ENCODE measurements at regions not wholly inside any gene's neighbourhood (a gene's known extent, or its start where the extent isn't known, plus 50 kb on each side); places are given as distances from the start of the nearest gene placed in this dataset.

DNA sequence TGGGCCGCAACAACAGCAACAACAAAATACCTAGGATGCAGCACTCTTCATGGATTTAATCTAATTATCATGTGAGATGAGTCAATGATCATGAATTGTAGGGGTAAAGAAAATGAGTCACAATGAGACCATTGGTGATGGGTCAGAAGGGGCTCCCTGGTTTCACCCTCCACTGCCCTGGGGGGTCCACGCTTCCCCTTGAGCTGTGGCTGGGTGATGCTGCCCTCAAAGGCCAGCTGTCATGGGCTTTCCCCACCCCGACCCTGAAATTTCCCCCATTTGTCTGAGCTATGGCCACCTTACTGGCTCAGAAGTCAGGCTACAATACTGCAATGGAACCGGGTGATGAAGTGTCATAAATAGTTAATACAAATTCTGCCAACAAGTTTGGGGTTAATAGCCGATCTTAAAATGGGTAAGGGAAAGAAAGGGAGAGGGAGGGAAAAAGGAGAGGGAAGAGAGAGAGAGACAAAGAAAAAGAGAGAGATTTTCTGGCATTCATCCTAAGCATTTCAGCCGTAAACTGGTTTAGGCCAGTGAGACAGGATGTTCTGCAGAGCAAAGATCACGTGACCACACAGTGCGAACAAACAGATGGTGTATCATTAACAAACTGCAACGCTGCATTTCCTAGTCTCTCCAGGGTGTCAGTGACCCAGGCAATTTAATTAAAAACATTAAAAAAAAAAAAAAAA lies 143.4 kb upstream of the ERRFI1 start:
- Histone ChIP-seq H3K27me3 (ENCODE audit: control insufficient read depth in 1 of 2, insufficient read depth in 1 of 2, low read length in 2 of 2) (no peaks in the 10 kb centered on the region), H3K9ac (ENCODE audit: low read length) (peak overlapping the region; percentile 73), H3K18ac (ENCODE audit: low read depth in 1 of 2, low read length in 2 of 2) (peak overlapping the region; percentile 92 to 99), H2AK5ac (ENCODE audit: low read length, severe bottlenecking) (peak overlapping the region; percentile 54), H2AFZ (ENCODE audit: low read depth, low read length) (peak overlapping the region; percentile 6), H4K8ac (ENCODE audit: low read length) (peak overlapping the region; percentile 88), H3K14ac (ENCODE audit: low read length in 2 of 2) (peak overlapping the region in 1 of 2 experiments; percentile 9), H3K4ac (ENCODE audit: low read depth in 1 of 2, low read length in 2 of 2) (peak overlapping the region; percentile 69 to 79), H3K4me2 (ENCODE audit: low read length, poor library complexity, severe bottlenecking) (no peak overlapping the region), H3K4me3 (ENCODE audit: insufficient read depth in 1 of 2, low read depth in 1 of 2, low read length in 2 of 2) (no peak overlapping the region), H3K4me1 (ENCODE audit: control insufficient read depth, insufficient read depth, low read depth, low read length) (peaks cover 28% of the 10 kb centered on the region), H3K23ac (ENCODE audit: low read length in 2 of 2) (no peak overlapping the region), H2BK120ac (ENCODE audit: low read depth, low read length) (peak overlapping the region; percentile 93), H2BK15ac (ENCODE audit: low read depth, poor library complexity, severe bottlenecking) (peak overlapping the region; percentile 55), H3K36me3 (ENCODE audit: control insufficient read depth in 1 of 2, insufficient read depth in 2 of 2, low read depth in 1 of 2, low read length in 2 of 2) (no peaks in the 10 kb centered on the region), H4K91ac (ENCODE audit: low read length) (peak overlapping the region; percentile 93), H2BK5ac (ENCODE audit: low read depth, low read length, poor library complexity, severe bottlenecking) (peak overlapping the region; percentile 80), H3K79me1 (replicated peaks; ENCODE audit: low read length, poor library complexity, severe bottlenecking) (no peaks in the 10 kb centered on the region), H2BK12ac (ENCODE audit: low read length in 2 of 2) (peak overlapping the region; percentile 88 to 93), H3K9me3 (ENCODE audit: control insufficient read depth, low read length) (no peaks in the 10 kb centered on the region), H3K27ac (ENCODE audit: low read length, poor library complexity, severe bottlenecking) (peak overlapping the region; percentile 94)
- peak; percentile 79 for DNase-seq
- WGBS: 38% methylated on average over 8 of the region's 9 CpGs

DNA sequence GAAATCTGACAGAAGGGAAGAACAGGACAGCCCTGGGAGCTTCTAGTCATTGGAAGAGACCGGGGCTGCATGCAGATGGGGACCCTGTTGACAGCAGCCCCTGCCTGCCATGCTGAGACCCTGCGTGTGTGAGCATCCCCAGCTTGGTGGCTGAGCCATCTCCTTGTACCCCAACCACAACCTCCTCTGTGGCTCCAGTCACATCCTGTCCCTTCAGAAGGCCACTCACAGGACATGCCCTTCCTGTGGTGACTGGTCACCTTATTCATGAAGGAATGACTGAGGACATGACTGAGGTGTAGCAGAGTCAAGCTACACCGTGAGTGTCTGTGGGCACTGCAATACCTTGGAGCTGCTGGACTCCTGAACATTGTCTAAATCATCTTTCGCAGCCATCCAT lies 141.8 kb upstream of the ERRFI1 start:
- Histone ChIP-seq H4K91ac (ENCODE audit: low read length) (peak overlapping the region; percentile 77), H3K79me1 (replicated peaks; ENCODE audit: low read length, poor library complexity, severe bottlenecking) (no peaks in the 10 kb centered on the region), H3K27ac (ENCODE audit: low read length, poor library complexity, severe bottlenecking) (peak overlapping the region; percentile 58), H3K18ac (ENCODE audit: low read depth in 1 of 2, low read length in 2 of 2) (peak overlapping the region; percentile 74 to 86), H2BK120ac (ENCODE audit: low read depth, low read length) (no peak overlapping the region), H2AFZ (ENCODE audit: low read depth, low read length) (peak overlapping the region; percentile 37), H3K9me3 (ENCODE audit: control insufficient read depth, low read length) (no peaks in the 10 kb centered on the region), H3K14ac (ENCODE audit: low read length in 2 of 2) (peak overlapping the region in 1 of 2 experiments; percentile 68), H3K4me3 (ENCODE audit: insufficient read depth in 1 of 2, low read depth in 1 of 2, low read length in 2 of 2) (peak overlapping the region in 1 of 2 experiments; percentile 24), H2BK12ac (ENCODE audit: low read length in 2 of 2) (peak overlapping the region; percentile 81 to 99), H3K4ac (ENCODE audit: low read depth in 1 of 2, low read length in 2 of 2) (peak overlapping the region; percentile 20 to 65), H2BK15ac (ENCODE audit: low read depth, poor library complexity, severe bottlenecking) (peak overlapping the region; percentile 73), H3K9ac (ENCODE audit: low read length) (no peak overlapping the region), H3K27me3 (ENCODE audit: control insufficient read depth in 1 of 2, insufficient read depth in 1 of 2, low read length in 2 of 2) (no peaks in the 10 kb centered on the region), H4K8ac (ENCODE audit: low read length) (peak overlapping the region; percentile 70), H2BK5ac (ENCODE audit: low read depth, low read length, poor library complexity, severe bottlenecking) (peak overlapping the region; percentile 35), H3K23ac (ENCODE audit: low read length in 2 of 2) (no peak overlapping the region), H2AK5ac (ENCODE audit: low read length, severe bottlenecking) (peak overlapping the region; percentile 99), H3K36me3 (ENCODE audit: control insufficient read depth in 1 of 2, insufficient read depth in 2 of 2, low read depth in 1 of 2, low read length in 2 of 2) (no peaks in the 10 kb centered on the region), H3K4me1 (ENCODE audit: control insufficient read depth, insufficient read depth, low read depth, low read length) (peaks cover 24% of the 10 kb centered on the region), H3K4me2 (ENCODE audit: low read length, poor library complexity, severe bottlenecking) (no peak overlapping the region)
- 98% methylated on average over 4 of the region's 4 CpGs for WGBS
- no peak for DNase-seq

DNA sequence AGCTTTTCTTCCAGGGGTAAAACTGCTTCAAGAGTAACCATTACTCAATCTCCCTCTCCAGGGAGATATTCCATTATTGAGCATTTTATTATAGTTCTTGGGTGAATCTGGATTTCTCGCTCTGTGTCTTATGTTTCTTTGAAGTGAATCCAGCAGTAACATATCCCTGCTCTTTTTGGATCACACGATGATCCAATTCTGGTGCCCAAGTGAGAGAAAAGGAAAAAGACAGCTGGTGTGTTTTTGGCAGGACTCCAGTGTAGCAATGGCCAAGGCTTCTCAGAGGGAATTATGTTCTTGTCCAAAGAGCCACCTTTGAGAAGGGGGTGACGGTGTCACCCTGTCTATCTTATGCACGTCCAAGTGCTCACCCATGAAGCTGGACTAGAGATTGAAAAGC lies 140.3 kb upstream of the ERRFI1 start:
- no peak overlapping the region for H3K14ac ChIP-seq (ENCODE audit: low read length in 2 of 2)
- peak overlapping the region in 1 of 2 experiments; percentile 87 for H2BK12ac ChIP-seq (ENCODE audit: low read length in 2 of 2)

DNA sequence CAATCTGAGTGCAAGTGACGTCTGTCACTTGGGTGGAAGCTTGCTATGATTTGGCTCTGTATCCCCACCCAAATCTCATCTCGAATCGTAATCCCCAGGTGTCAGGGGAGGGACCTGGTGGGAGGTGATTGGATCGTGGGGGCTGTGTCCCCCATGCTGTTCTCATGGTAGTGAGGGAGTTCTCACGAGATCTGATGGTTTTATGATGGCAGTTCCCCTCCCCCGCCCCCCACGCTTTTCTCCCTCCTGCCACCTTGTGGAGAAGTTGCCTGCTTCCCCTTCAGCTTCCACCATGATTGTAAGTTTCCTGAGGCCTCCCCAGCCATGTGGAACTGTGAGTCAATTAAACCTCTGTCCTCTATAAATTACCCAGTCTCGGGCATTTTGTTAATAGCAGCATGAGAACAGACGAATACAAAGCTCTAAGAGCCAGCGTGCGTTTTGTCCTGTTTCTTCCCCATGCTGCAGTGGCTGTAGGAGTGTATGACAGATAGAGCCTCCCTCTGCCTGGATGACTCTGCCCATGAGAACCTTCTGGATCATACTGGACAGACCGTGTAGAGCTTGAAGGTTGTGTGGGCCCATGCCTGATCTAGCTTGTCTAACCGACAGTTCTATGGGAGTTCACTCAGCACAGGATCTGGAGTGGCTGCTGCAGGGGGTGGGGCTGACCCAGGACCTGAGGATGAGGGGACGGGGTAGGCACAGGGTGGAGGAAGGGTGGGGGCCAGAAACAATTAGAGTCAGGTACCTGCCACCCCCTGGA lies 139.7 kb upstream of the ERRFI1 start:
- H2BK15ac ChIP-seq (ENCODE audit: low read depth, poor library complexity, severe bottlenecking): peak overlapping the region; percentile 3
- no peak overlapping the region for H3K23ac ChIP-seq (ENCODE audit: low read length in 2 of 2)
- no peak for DNase-seq
- peak overlapping the region; percentile 83 for H4K8ac ChIP-seq (ENCODE audit: low read length)
- no peak overlapping the region for H3K4me2 ChIP-seq (ENCODE audit: low read length, poor library complexity, severe bottlenecking)
- H2BK5ac ChIP-seq (ENCODE audit: low read depth, low read length, poor library complexity, severe bottlenecking): no peak overlapping the region
- H3K27me3 ChIP-seq (ENCODE audit: control insufficient read depth in 1 of 2, insufficient read depth in 1 of 2, low read length in 2 of 2): no peaks in the 10 kb centered on the region
- H3K4ac ChIP-seq (ENCODE audit: low read depth in 1 of 2, low read length in 2 of 2): peak overlapping the region in 1 of 2 experiments; percentile 44
- no peaks in the 10 kb centered on the region for H3K36me3 ChIP-seq (ENCODE audit: control insufficient read depth in 1 of 2, insufficient read depth in 2 of 2, low read depth in 1 of 2, low read length in 2 of 2)
- peak overlapping the region; percentile 40 for H2AK5ac ChIP-seq (ENCODE audit: low read length, severe bottlenecking)
- WGBS: 92% methylated on average over 11 of the region's 14 CpGs
- no peak overlapping the region for H3K9ac ChIP-seq (ENCODE audit: low read length)
- peak overlapping the region; percentile 14 to 82 for H3K18ac ChIP-seq (ENCODE audit: low read depth in 1 of 2, low read length in 2 of 2)
- no peak overlapping the region for H2AFZ ChIP-seq (ENCODE audit: low read depth, low read length)
- H3K27ac ChIP-seq (ENCODE audit: low read length, poor library complexity, severe bottlenecking): no peak overlapping the region
- H2BK120ac ChIP-seq (ENCODE audit: low read depth, low read length): peak overlapping the region; percentile 39
- H3K4me3 ChIP-seq (ENCODE audit: insufficient read depth in 1 of 2, low read depth in 1 of 2, low read length in 2 of 2): no peak overlapping the region
- no peaks in the 10 kb centered on the region for H3K9me3 ChIP-seq (ENCODE audit: control insufficient read depth, low read length)
- H3K79me1 ChIP-seq (replicated peaks; ENCODE audit: low read length, poor library complexity, severe bottlenecking): no peaks in the 10 kb centered on the region
- peak overlapping the region; percentile 46 to 89 for H2BK12ac ChIP-seq (ENCODE audit: low read length in 2 of 2)
- no peak overlapping the region for H3K14ac ChIP-seq (ENCODE audit: low read length in 2 of 2)
- peak overlapping the region; percentile 52 for H4K91ac ChIP-seq (ENCODE audit: low read length)
- H3K4me1 ChIP-seq (ENCODE audit: control insufficient read depth, insufficient read depth, low read depth, low read length): peaks cover 24% of the 10 kb centered on the region

More for the DNA sequence above, 140.3 kb upstream of the ERRFI1 start:
- Histone ChIP-seq H4K91ac (ENCODE audit: low read length) (no peak overlapping the region), H3K4me1 (ENCODE audit: control insufficient read depth, insufficient read depth, low read depth, low read length) (peaks cover 24% of the 10 kb centered on the region), H3K9ac (ENCODE audit: low read length) (no peak overlapping the region), H2AK5ac (ENCODE audit: low read length, severe bottlenecking) (peak overlapping the region; percentile 94), H3K18ac (ENCODE audit: low read depth in 1 of 2, low read length in 2 of 2) (peak overlapping the region in 1 of 2 experiments; percentile 82), H2BK120ac (ENCODE audit: low read depth, low read length) (no peak overlapping the region), H2BK5ac (ENCODE audit: low read depth, low read length, poor library complexity, severe bottlenecking) (no peak overlapping the region), H3K4me3 (ENCODE audit: insufficient read depth in 1 of 2, low read depth in 1 of 2, low read length in 2 of 2) (no peak overlapping the region), H3K23ac (ENCODE audit: low read length in 2 of 2) (no peak overlapping the region), H3K9me3 (ENCODE audit: control insufficient read depth, low read length) (no peaks in the 10 kb centered on the region), H2AFZ (ENCODE audit: low read depth, low read length) (no peak overlapping the region), H2BK15ac (ENCODE audit: low read depth, poor library complexity, severe bottlenecking) (no peak overlapping the region), H3K4me2 (ENCODE audit: low read length, poor library complexity, severe bottlenecking) (no peak overlapping the region), H3K79me1 (replicated peaks; ENCODE audit: low read length, poor library complexity, severe bottlenecking) (no peaks in the 10 kb centered on the region), H3K36me3 (ENCODE audit: control insufficient read depth in 1 of 2, insufficient read depth in 2 of 2, low read depth in 1 of 2, low read length in 2 of 2) (no peaks in the 10 kb centered on the region), H3K4ac (ENCODE audit: low read depth in 1 of 2, low read length in 2 of 2) (peak overlapping the region in 1 of 2 experiments; percentile 44), H4K8ac (ENCODE audit: low read length) (peak overlapping the region; percentile 12), H3K27ac (ENCODE audit: low read length, poor library complexity, severe bottlenecking) (peak overlapping the region; percentile 47), H3K27me3 (ENCODE audit: control insufficient read depth in 1 of 2, insufficient read depth in 1 of 2, low read length in 2 of 2) (no peaks in the 10 kb centered on the region)
- 91% methylated on average over 4 of the region's 4 CpGs for WGBS
- no peak for DNase-seq

All from mesenchymal stem cell (in vitro differentiated cells and primary cell).